Colonic mucosa (tissue), 4 donors: ENCODE measurements at regions not wholly inside any gene's neighbourhood (a gene's known extent, or its start where the extent isn't known, plus 50 kb on each side); places are given as distances from the start of the nearest gene placed in this dataset.

Source experiments
- DNase-seq: peaks from one replicate; pipeline ENCODE4 v3.0.0-alpha.2; 2020
- H3K27ac ChIP-seq: fragments of 200-600 bp; one replicate; pipeline ENCODE4 v1.8.0; 2021
- H3K27me3 ChIP-seq: fragments of 200-600 bp; one replicate; pipeline ENCODE4 v1.8.0; 2021
- H3K36me3 ChIP-seq: fragments of 200-600 bp; one replicate; pipeline ENCODE4 v1.8.0; 2021
- H3K4me1 ChIP-seq: fragments of 200-600 bp; one replicate; pipeline ENCODE4 v1.8.0; 2021; ENCODE audit warnings: mild to moderate bottlenecking
- H3K4me3 ChIP-seq: fragments of 200-600 bp; one replicate; pipeline ENCODE4 v1.8.0; 2021
- H3K9ac ChIP-seq, 2 donors: one replicate each; pipeline ENCODE4 v1.7.0; 2013; ENCODE audit warnings: control low read depth in 2 of 2, low read depth in 2 of 2, low read length in 2 of 2
- H3K9me3 ChIP-seq: fragments of 200-600 bp; one replicate; pipeline ENCODE4 v1.8.0; 2021
- intact Hi-C: fragments of 100-400 bp; cut with DNase I; formaldehyde crosslinking; loops from one replicate; pipeline ENCODE4 v1.14.1; 2022
- TF ChIP-seq, protein P1 (sequence below): fragments of 200-600 bp; IDR thresholded peaks from one replicate; pipeline ENCODE4 v1.8.0; 2022; ENCODE audit warnings: antibody characterized with exemption, mild to moderate bottlenecking
- donor health status: healthy.
- donor health status: DM: no; HTN: no; CAD: no.
- donor health status: DM: no; HTN: no; CAD: no.

DNA sequence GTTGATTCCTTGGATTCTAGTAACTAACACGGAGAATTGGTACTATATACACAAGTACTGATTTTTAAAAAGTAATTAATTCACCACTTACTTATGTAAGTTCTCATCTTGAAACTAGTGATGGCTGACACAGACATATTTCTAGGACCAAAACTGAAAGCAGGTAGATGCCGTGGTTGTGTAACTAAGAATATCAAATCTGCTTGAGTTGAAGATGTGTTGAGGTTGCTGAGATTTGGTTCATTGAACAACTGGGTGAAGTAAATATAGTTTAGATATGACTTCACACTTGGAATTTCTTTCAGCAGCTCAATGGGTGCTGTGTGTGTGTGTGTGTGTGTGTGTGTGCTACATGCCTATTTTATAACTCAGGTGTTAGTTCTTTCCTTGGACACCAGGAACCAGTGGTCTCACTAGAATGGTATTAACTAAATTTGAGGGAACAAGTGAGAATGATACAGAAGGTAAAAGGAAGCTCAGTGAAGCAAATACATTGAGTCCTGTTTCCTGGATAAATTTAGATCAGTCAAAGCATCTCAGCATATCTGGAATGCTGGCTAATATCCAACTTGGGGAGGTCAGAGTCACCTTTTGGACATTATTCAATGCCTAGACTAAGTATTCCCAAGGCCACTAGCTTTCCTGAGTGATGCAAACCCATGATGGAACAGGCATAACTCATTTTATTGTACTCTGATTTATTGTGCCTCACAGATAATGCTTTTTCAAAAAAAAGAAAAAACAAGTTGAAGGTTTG, 110.7 kb upstream of the ZEB2 start:
- H3K4me1 ChIP-seq: no peaks in the 10 kb centered on the region
- H3K27ac ChIP-seq: no peak overlapping the region
- intact Hi-C loops: no loop called here
- H3K9me3 ChIP-seq: no peaks in the 10 kb centered on the region
- no peak overlapping the region for H3K4me3 ChIP-seq
- no peak for DNase-seq
- no peak overlapping the region for H3K9ac ChIP-seq
- H3K27me3 ChIP-seq: no peaks in the 10 kb centered on the region
- TF ChIP-seq, protein P1, sequence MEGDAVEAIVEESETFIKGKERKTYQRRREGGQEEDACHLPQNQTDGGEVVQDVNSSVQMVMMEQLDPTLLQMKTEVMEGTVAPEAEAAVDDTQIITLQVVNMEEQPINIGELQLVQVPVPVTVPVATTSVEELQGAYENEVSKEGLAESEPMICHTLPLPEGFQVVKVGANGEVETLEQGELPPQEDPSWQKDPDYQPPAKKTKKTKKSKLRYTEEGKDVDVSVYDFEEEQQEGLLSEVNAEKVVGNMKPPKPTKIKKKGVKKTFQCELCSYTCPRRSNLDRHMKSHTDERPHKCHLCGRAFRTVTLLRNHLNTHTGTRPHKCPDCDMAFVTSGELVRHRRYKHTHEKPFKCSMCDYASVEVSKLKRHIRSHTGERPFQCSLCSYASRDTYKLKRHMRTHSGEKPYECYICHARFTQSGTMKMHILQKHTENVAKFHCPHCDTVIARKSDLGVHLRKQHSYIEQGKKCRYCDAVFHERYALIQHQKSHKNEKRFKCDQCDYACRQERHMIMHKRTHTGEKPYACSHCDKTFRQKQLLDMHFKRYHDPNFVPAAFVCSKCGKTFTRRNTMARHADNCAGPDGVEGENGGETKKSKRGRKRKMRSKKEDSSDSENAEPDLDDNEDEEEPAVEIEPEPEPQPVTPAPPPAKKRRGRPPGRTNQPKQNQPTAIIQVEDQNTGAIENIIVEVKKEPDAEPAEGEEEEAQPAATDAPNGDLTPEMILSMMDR: no peak
- H3K36me3 ChIP-seq: no peaks in the 10 kb centered on the region

DNA sequence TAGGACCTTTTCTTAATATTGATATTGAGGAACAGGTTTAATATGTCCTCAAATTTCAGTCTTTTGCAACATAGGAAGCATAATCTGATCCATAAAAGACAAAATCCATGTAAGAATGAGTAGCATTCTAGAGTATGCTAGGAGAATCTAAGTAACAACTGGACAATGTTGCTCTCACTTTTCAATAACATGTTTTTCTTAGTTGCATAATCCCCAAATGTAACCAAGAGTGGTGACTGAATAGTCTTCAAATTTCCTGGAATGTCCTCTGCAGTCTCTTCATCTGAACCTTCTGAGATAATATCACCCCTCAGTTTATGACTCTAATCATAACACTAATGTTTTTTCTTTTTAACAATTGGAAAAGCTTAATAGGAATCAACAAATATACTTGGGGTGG, 110.0 kb upstream of the ZEB2 start:
- intact Hi-C loops: no loop called here
- H3K4me1 ChIP-seq: no peaks in the 10 kb centered on the region
- no peak overlapping the region for H3K9ac ChIP-seq
- no peak overlapping the region for H3K27ac ChIP-seq
- no peak for DNase-seq
- no peak overlapping the region for H3K4me3 ChIP-seq
- H3K27me3 ChIP-seq: no peaks in the 10 kb centered on the region
- no peaks in the 10 kb centered on the region for H3K9me3 ChIP-seq
- H3K36me3 ChIP-seq: no peaks in the 10 kb centered on the region
- TF ChIP-seq, protein P1: no peak

DNA sequence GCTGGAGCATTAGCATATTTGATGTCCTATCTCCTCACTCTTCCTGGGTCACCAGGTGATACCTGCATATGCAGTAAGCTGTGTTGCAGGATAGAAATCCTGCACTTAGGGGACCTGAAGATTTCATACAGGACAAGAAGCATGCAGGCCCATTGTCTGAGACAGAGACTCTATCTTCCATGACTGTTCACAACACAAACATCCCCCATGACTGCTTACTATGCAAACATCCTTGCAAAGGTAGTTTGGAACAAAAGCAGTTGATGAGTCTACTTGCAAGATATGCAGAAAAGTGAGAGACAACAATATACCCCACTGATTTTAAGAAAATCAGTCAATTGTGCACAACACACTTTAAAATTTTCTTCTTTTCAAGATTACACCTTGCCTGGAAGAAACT, 108.6 kb upstream of the ZEB2 start:
- TF ChIP-seq, protein P1: no peak
- no peak for DNase-seq
- intact Hi-C loops: no loop called here
- Histone ChIP-seq H3K36me3 (no peaks in the 10 kb centered on the region), H3K4me1 (no peaks in the 10 kb centered on the region), H3K27me3 (no peaks in the 10 kb centered on the region), H3K9ac (no peak overlapping the region), H3K27ac (no peak overlapping the region), H3K9me3 (no peaks in the 10 kb centered on the region), H3K4me3 (no peak overlapping the region)

DNA sequence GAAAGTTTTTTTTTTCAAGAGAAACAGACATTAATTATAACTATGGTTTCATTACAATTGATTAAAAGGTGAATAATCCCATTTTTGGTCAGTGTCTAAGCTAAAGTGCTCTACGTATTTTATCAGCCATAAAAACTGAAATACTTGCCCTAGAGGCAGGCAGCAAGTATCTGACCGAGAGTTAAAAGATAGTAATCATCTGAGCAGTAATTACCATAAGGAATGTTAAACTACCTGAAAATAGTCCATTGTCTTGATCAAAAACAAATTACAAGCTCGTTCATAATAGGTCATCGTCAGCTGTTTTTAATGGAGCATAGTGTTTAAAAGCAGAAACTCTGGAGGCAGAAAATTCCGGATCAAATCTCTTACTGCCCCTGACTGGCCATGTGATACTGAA, 105.7 kb upstream of the ZEB2 start:
- no peak overlapping the region for H3K27ac ChIP-seq
- H3K4me1 ChIP-seq: no peaks in the 10 kb centered on the region
- no peak overlapping the region for H3K4me3 ChIP-seq
- intact Hi-C loops: no loop called here
- H3K9ac ChIP-seq: no peak overlapping the region
- no peaks in the 10 kb centered on the region for H3K9me3 ChIP-seq
- DNase-seq: no peak
- no peaks in the 10 kb centered on the region for H3K36me3 ChIP-seq
- no peaks in the 10 kb centered on the region for H3K27me3 ChIP-seq
- TF ChIP-seq, protein P1: no peak

DNA sequence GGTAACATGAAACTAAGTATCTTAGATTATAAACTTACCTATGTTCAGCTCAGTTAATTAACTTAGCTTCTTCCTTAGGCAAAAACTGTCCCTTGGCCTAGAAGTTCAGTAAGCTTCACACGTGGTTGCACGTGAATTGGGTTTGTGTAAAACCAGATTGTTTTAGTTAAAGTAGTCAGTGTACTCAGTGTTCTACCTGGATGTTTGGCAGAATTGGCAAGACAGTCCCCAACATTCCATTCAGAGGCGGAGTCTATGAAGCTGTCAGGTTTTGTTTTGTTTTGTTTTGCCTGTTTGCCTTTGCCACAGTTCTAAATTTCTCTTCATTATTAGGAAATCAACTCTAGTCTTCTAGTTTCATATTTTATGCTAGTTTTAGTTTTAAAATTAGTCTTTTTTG, 105.3 kb upstream of the ZEB2 start:
- Histone ChIP-seq H3K36me3 (no peaks in the 10 kb centered on the region), H3K4me1 (no peaks in the 10 kb centered on the region), H3K4me3 (no peak overlapping the region), H3K27ac (no peak overlapping the region), H3K9me3 (no peaks in the 10 kb centered on the region), H3K9ac (no peak overlapping the region), H3K27me3 (no peaks in the 10 kb centered on the region)
- no peak for DNase-seq
- TF ChIP-seq, protein P1: no peak
- intact Hi-C loops: no loop called here
